Erythroblast (primary cell): ENCODE measurements at regions not wholly inside any gene's neighbourhood (a gene's known extent, or its start where the extent isn't known, plus 50 kb on each side); places are given as distances from the start of the nearest gene placed in this dataset.

ENCODE experiments used
- GATA1 ChIP-seq: IDR thresholded peaks from 2 replicates; pipeline ENCODE4 v1.6.1; 2011; ENCODE audit warnings: low read depth, mild to moderate bottlenecking, control low read depth, low read length, moderate library complexity
- POLR2A ChIP-seq: IDR thresholded peaks from 2 replicates; pipeline ENCODE4 v1.6.1; 2011; ENCODE audit warnings: mild to moderate bottlenecking, low read length

DNA sequence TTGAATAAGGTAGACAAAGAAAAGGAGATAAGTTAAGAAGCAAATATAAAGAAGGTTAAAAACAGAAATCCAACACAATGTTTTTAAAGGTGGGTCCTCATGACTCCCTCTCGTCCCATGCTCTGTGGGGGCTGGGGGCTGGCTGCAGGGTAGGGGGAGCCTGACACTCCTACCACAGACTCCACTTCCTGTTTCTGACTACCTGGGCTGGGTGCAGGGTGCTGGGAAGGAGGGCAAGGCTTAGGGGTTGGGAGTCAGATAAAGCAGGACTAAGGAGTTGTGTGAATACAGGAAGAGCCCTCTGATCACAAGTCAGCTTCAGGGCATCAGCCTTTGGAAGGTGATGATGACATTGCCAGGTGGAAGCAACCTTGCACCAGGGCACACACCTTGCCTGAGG is 277.0 kb upstream of the SGK1 start:
- TF ChIP-seq POLR2A: no peak
- TF ChIP-seq GATA1: no peak
